K562 (cell line): ENCODE measurements at regions not wholly inside any gene's neighbourhood (a gene's known extent, or its start where the extent isn't known, plus 50 kb on each side); places are given as distances from the start of the nearest gene placed in this dataset.

Source experiments
- ATAC-seq: fragments of 200-7000 bp; cut with Tn5 transposase; 3 replicates; pipeline ENCODE4 v1.9.1; 2020; ENCODE audit warnings: moderate library complexity
- BruUV-seq: library from RNA; stranded (reverse); fragments of 400-500 nt; replicated peaks from 2 replicates; lab custom pipeline; 2021; lab: Mats Ljungman, UMichigan
- CTCF ChIA-PET: fragments of 300-600 bp; formaldehyde crosslinking; extraction: SDS; loops from one replicate; lab custom pipeline; 2021; ENCODE audit warnings: low intra/inter-chr PET ratio; lab: Yijun Ruan, JAX
- POLR2A ChIA-PET: fragments of 300-600, 350-650 bp; sonication (Branson Sonifier 250); formaldehyde crosslinking; extraction: SDS; loops from one replicate; lab custom pipeline; 2021; ENCODE audit warnings: antibody characterized with exemption, inconsistent platforms; lab: Yijun Ruan, JAX
- DNase-seq, 4 experiments: peaks; one replicate each; pipeline versions ENCODE4 v3.0.0 to v3.0.0-alpha.2; 2011 to 2018; ENCODE audit warnings: low spot score in 3 of 4, mixed read lengths in 3 of 4; ENCODE audit errors: extremely low read depth in 1 of 4
- FAIRE-seq: peaks from 2 replicates; lab custom pipeline; 2011; peaks lifted over from hg19 to GRCh38; lab: Jason Lieb, UNC
- H2AFZ ChIP-seq: 2 replicates; pipeline ENCODE4 v1.6.0; 2011; ENCODE audit warnings: low read depth, low read length, control low read depth, inconsistent platforms
- H3K27ac ChIP-seq: fragments of 200-600 bp; 3 replicates; pipeline ENCODE4 v1.8.0; 2011; ENCODE audit warnings: low read depth, mild to moderate bottlenecking, control low read depth, inconsistent platforms, low read length, moderate library complexity, mixed read lengths; ENCODE audit errors: extremely low read depth
- H3K27me3 ChIP-seq, 2 experiments: fragments of 300-600 bp in 1 of 2; 2 replicates in 1 of 2; 3 replicates in 1 of 2; pipeline versions ENCODE4 v1.6.0 to v1.8.0; 2011; ENCODE audit warnings: inconsistent platforms in 2 of 2, low read length in 2 of 2, mild to moderate bottlenecking in 1 of 2, mixed read lengths in 1 of 2, moderate library complexity in 1 of 2; ENCODE audit not compliant: control insufficient read depth in 2 of 2, insufficient read depth in 2 of 2
- H3K36me3 ChIP-seq: fragments of 300-600 bp; 3 replicates; pipeline ENCODE4 v1.8.0; 2011; ENCODE audit warnings: mild to moderate bottlenecking, low read length, inconsistent platforms; ENCODE audit not compliant: control insufficient read depth, insufficient read depth
- H3K4me1 ChIP-seq, 2 experiments: fragments of 200-600 bp in 1 of 2; replicated peaks in 1 of 2; 2 replicates in 1 of 2; 3 replicates in 1 of 2; pipeline versions ENCODE4 v1.5.1 to v1.8.0; 2011; ENCODE audit warnings: inconsistent platforms in 2 of 2, low read length in 2 of 2, mild to moderate bottlenecking in 1 of 2, mixed read lengths in 1 of 2, moderate library complexity in 1 of 2; ENCODE audit not compliant: control insufficient read depth in 2 of 2, insufficient read depth in 2 of 2
- H3K4me2 ChIP-seq: 2 replicates; pipeline ENCODE4 v1.6.1; 2011; ENCODE audit warnings: low read length, control low read depth, inconsistent platforms, mixed read lengths; ENCODE audit not compliant: insufficient read depth
- H3K4me3 ChIP-seq: fragments of 200-600 bp; sonication (generic), shearing (Covaris generic); 2 replicates; pipeline ENCODE4 v1.5.1; 2016; ENCODE audit warnings: control low read depth, inconsistent platforms
- H3K79me2 ChIP-seq: fragments of 200-600 bp; 3 replicates; pipeline ENCODE4 v1.8.0; 2011; ENCODE audit warnings: low read length, inconsistent platforms; ENCODE audit not compliant: control insufficient read depth, insufficient read depth
- H3K9ac ChIP-seq, 2 experiments: 2 replicates each; pipeline versions ENCODE4 v1.6.0 to v1.6.1; 2011; ENCODE audit warnings: low read depth in 2 of 2, low read length in 2 of 2, control low read depth in 1 of 2, inconsistent platforms in 1 of 2, mild to moderate bottlenecking in 1 of 2, mixed read lengths in 1 of 2; ENCODE audit not compliant: insufficient read depth in 1 of 2
- H3K9me1 ChIP-seq: one replicate; pipeline ENCODE4 v1.6.0; 2011; ENCODE audit warnings: inconsistent platforms, mild to moderate bottlenecking, low read length, moderate library complexity; ENCODE audit not compliant: control insufficient read depth, insufficient read depth
- H3K9me3 ChIP-seq: replicated peaks from 2 replicates; pipeline ENCODE4 v1.5.1; 2011; ENCODE audit warnings: low read depth, low read length, inconsistent platforms; ENCODE audit not compliant: control insufficient read depth, insufficient read depth
- H4K20me1 ChIP-seq: replicated peaks from 2 replicates; pipeline ENCODE4 v1.6.1; 2011; ENCODE audit warnings: low read length, inconsistent platforms, mixed read lengths; ENCODE audit not compliant: control insufficient read depth, insufficient read depth
- CEBPZ ChIP-seq: fragments of 150-350 bp; IDR thresholded peaks from 2 replicates; pipeline ENCODE4 v1.6.1; 2014; ENCODE audit warnings: low read depth, mild to moderate bottlenecking, low read length, borderline replicate concordance
- DPF2 ChIP-seq: fragments of 450-650 bp; IDR thresholded peaks from 2 replicates; pipeline ENCODE4 v1.6.1; 2016
- SPI1 ChIP-seq: IDR thresholded peaks from 2 replicates; pipeline ENCODE4 v1.6.1; 2011; ENCODE audit warnings: low read depth, low read length, control low read depth, borderline replicate concordance
- SRSF3 ChIP-seq: fragments of 200-400 bp; formaldehyde crosslinking; IDR thresholded peaks from 2 replicates; pipeline ENCODE4 v1.6.1; 2016; ENCODE audit warnings: mild to moderate bottlenecking, low read length, moderate library complexity; ENCODE audit not compliant: insufficient read depth
- SRSF7 ChIP-seq: fragments of 200-400 bp; formaldehyde crosslinking; optimal IDR thresholded peaks from 2 replicates; pipeline ENCODE3; 2017; ENCODE audit warnings: mild to moderate bottlenecking, low read depth, low read length
- ZNF324 ChIP-seq: fragments of 250-450 bp; sonication (Bioruptor Pico); IDR thresholded peaks from 2 replicates; pipeline ENCODE4 v1.4.0; 2020; ENCODE audit warnings: mild to moderate bottlenecking
- WGBS: fragments of 100-300 bp; shearing (Covaris generic); methylation state at CpG from one replicate; pipeline ENCODE4 v1.1.6; 2016; ENCODE audit warnings: low coverage, mixed read lengths; ENCODE audit not compliant: insufficient coverage; ENCODE audit errors: missing lambda C conversion rate; 5-methylcytosine and 5-hydroxymethylcytosine counted together
- in situ Hi-C: fragments of 300-500 bp; cut with MboI; formaldehyde crosslinking; loops from 4 replicates; pipeline ENCODE4 v1.15.0; 2018; ENCODE audit warnings: inconsistent platforms, mixed read lengths
- intact Hi-C: fragments of 100-400 bp; cut with micrococcal nuclease; formaldehyde crosslinking; loops from 2 replicates; pipeline ENCODE4 v1.14.2; 2022

DNA sequence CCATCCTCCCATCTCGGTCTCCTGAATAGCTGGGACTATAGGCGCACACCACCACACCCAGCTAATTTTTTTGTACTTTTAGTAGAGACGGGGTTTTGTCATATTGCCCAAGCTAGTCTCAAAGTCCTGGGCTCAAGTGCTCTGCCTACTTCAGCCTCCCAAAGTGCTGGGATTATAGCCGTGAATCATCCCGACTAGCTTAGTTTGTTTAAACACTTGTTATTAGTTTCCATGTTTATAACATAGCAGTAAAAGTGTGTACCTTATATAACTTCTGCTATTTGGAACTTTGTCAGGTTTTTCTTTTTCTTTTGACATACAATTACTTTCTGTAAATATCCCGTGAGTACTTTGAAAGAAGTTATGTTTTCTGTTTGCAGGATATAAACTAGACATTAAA lies 60.6 kb upstream of the C1orf21 start:
- ChIA-PET POLR2A (no interaction called here), CTCF (no interaction called here)
- Histone ChIP-seq H3K36me3 (no peaks in the 10 kb centered on the region), H3K27ac (no peak overlapping the region), H3K9ac (no peak overlapping the region), H3K4me3 (no peak overlapping the region), H3K9me3 (no peaks in the 10 kb centered on the region), H4K20me1 (no peaks in the 10 kb centered on the region), H3K79me2 (no peaks in the 10 kb centered on the region), H3K27me3 (peaks cover 0 to 9% of the 10 kb centered on the region in 2 experiments; a peak in 1 of 5 replicates), H3K9me1 (no peaks in the 10 kb centered on the region), H2AFZ (no peak overlapping the region), H3K4me1 (no peaks in the 10 kb centered on the region), H3K4me2 (no peak overlapping the region)
- no peak for FAIRE-seq
- DNase-seq: no peak
- no peak for ATAC-seq
- TF ChIP-seq DPF2: no peak
- BruUV-seq: no TSS peak
- in situ Hi-C loops: no loop called here
- intact Hi-C loops: no loop called here
- 2% methylated on average over 6 of the region's 6 CpGs for WGBS

- Histone ChIP-seq H3K4me3 (no peak overlapping the region), H3K27me3 (peaks cover 0 to 9% of the 10 kb centered on the region in 2 experiments; a peak in 1 of 5 replicates), H3K79me2 (no peaks in the 10 kb centered on the region), H3K9ac (no peak overlapping the region), H3K27ac (no peak overlapping the region), H3K9me1 (no peaks in the 10 kb centered on the region), H3K4me2 (no peak overlapping the region), H3K36me3 (no peaks in the 10 kb centered on the region), H2AFZ (no peak overlapping the region), H4K20me1 (no peaks in the 10 kb centered on the region), H3K4me1 (no peaks in the 10 kb centered on the region), H3K9me3 (no peaks in the 10 kb centered on the region)
- no TSS peak for BruUV-seq
- intact Hi-C loops (no loop called here), in situ Hi-C loops (no loop called here)
- 2% methylated on average over 7 of the region's 7 CpGs for WGBS
- ATAC-seq (no peak), FAIRE-seq (no peak), DNase-seq (no peak)
- CTCF ChIA-PET: no interaction called here
- POLR2A ChIA-PET: no interaction called here
- TF ChIP-seq SRSF7: no peak
- no peak for TF ChIP-seq ZNF324 (CRISPR knock-in tag)
- TF ChIP-seq SPI1: no peak
- no peak for TF ChIP-seq SRSF3
- no peak for TF ChIP-seq CEBPZ
Measured at GRCh38 chr1:184329245-184329953, 57.4 kb upstream of the C1orf21 start.
